ENCODE measurements at regions not wholly inside any gene's neighbourhood (a gene's known extent, or its start where the extent isn't known, plus 50 kb on each side); places are given as distances from the start of the nearest gene placed in this dataset.
A peak's percentile ranks its signal among the peaks of the same experiment; 100 is the strongest.

- Histone ChIP-seq H3K27ac (no peak overlapping the region), H3K4me3 (no peak overlapping the region), H3K9me3 (peaks cover 0 to 18% (median 4%) of the 10 kb centered on the region in 8 donors), H3K4me1 (peaks cover 0 to 7% (median 0%) of the 10 kb centered on the region in 6 donors), H3K36me3 (no peaks in the 10 kb centered on the region), H3K27me3 (replicated peaks in 1 of 7) (peaks cover 0 to 38% (median 0%) of the 10 kb centered on the region in 7 donors)
- intact Hi-C loops (cut with DNase I; ENCODE audit: low total_unique reads) = no loop called here
- TF ChIP-seq CTCF (IDR thresholded peaks at IDR 0.05 in 8 of 11, conservative IDR thresholded peaks at IDR 0.05 in 3 of 11) = no peak
- no peak for TF ChIP-seq POLR2AphosphoS5 (IDR thresholded peaks at IDR 0.05)
- no peak for TF ChIP-seq POLR2A (IDR thresholded peaks at IDR 0.05)
- DNase-seq = no peak
- 77 to 92% (median 83%) methylated on average over 9 of the region's 9 CpGs for WGBS, 5 donors
Observed at GRCh38 chr13:111459803-111460547, 139.5 kb downstream of the TEX29 start.

- peaks cover 0 to 38% (median 0%) of the 10 kb centered on the region in 7 donors for H3K27me3 ChIP-seq (replicated peaks in 1 of 7)
- H3K9me3 ChIP-seq = peaks cover 0 to 11% (median 4%) of the 10 kb centered on the region in 8 donors
- peaks cover 0 to 7% (median 0%) of the 10 kb centered on the region in 6 donors for H3K4me1 ChIP-seq
- H3K4me3 ChIP-seq = no peak overlapping the region
- no peaks in the 10 kb centered on the region for H3K36me3 ChIP-seq
- intact Hi-C loops (cut with DNase I; ENCODE audit: low total_unique reads) = no loop called here
- peak in 1 of 11 experiments; percentile 17 for TF ChIP-seq CTCF (IDR thresholded peaks at IDR 0.05 in 8 of 11, conservative IDR thresholded peaks at IDR 0.05 in 3 of 11)
- no peak for TF ChIP-seq POLR2AphosphoS5 (IDR thresholded peaks at IDR 0.05)
- 46 to 64% (median 57%) methylated on average over 19 to 22 of the region's 22 CpGs for WGBS, 5 donors
- H3K27ac ChIP-seq = no peak overlapping the region
- no peak for DNase-seq
Observed at GRCh38 chr13:111460548-111461444, 140.4 kb downstream of the TEX29 start.

GRCh38 chr13:111461445-111462149, 141.2 kb downstream of the TEX29 start:
- no peak overlapping the region for H3K27ac ChIP-seq
- H3K27me3 ChIP-seq (replicated peaks in 1 of 7) = peaks cover 0 to 38% (median 0%) of the 10 kb centered on the region in 7 donors
- no peak for TF ChIP-seq POLR2A (IDR thresholded peaks at IDR 0.05)
- no peak for TF ChIP-seq CTCF (IDR thresholded peaks at IDR 0.05 in 8 of 11, conservative IDR thresholded peaks at IDR 0.05 in 3 of 11)
- no peak for TF ChIP-seq POLR2AphosphoS5 (IDR thresholded peaks at IDR 0.05)
- peaks cover 0 to 7% (median 0%) of the 10 kb centered on the region in 6 donors for H3K4me1 ChIP-seq
- H3K36me3 ChIP-seq = no peaks in the 10 kb centered on the region
- intact Hi-C loops (cut with DNase I; ENCODE audit: low total_unique reads) = no loop called here
- DNase-seq = no peak
- H3K4me3 ChIP-seq = no peak overlapping the region
- WGBS, 5 donors = 16 to 40% (median 39%) methylated on average over 9 to 15 of the region's 15 CpGs
- peaks cover 0 to 4% (median 2%) of the 10 kb centered on the region in 8 donors for H3K9me3 ChIP-seq

Data from spleen (tissue), 11 donors.